Hematopoietic multipotent progenitor cell (in vitro differentiated cells): ENCODE measurements at regions not wholly inside any gene's neighbourhood (a gene's known extent, or its start where the extent isn't known, plus 50 kb on each side); places are given as distances from the start of the nearest gene placed in this dataset.
"Not testable (repeated sequence)": the region's sequence is repeated elsewhere in the genome, so short reads cannot be mapped to it uniquely, and the experiment has no call there.

Source experiments
- DNase-seq, 3 donors: peaks; one replicate each; pipeline ENCODE4 v3.0.0-alpha.2; 2011 to 2015; ENCODE audit warnings: low read depth in 2 of 3, low spot score in 2 of 3

- DNase-seq = peak in 2 of 3 donors; percentile 14 to 32
These were observed 1028.5 kb downstream of the NR2F1-AS1 start for GRCh38 chr5:92552206-92553160.

DNA sequence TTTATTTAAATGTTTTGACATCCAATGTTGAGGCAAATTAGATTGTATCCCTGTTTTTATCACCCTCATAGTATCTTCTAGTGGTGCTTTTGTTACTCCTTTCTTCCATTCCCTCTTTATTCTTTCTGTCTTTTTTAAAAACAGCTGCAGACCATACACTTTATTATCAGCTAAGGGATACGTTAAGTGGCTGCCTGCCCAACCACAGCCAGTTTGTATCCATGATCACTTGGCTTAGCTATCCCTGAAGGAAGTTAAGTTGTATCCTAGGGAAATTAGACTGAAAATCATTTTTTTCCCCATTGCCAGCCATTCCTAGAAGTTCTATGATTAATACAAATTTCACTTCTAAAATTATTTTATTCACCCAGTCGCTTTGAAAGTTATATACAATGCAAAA is 1032.7 kb downstream of the NR2F1-AS1 start:
- DNase-seq = no peak

- no peak for DNase-seq
These were observed 1036.4 kb downstream of the NR2F1-AS1 start for GRCh38 chr5:92544596-92544995.

DNA sequence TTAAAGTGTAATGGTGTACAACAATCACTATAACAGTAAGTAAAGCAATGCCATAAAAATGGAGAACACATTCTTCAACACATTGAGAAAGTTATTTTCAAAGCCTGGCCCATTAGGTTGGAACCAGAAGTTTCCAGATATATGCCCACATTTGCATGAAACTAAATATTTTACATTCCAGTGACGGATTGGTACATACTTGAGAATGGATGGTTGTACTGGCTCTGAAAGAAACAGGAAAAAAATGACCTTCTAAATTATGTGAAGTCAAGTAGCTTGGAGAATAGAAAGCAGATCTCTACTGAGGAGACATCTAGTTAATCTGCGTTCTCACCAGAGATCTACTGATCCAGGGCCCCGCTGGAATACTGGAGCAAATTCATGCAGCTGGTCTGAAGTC is 1037.0 kb downstream of the NR2F1-AS1 start:
- DNase-seq = no peak

GRCh38 chr5:92543201-92543600 is 1037.8 kb downstream of the NR2F1-AS1 start:
- DNase-seq = no peak

GRCh38 chr5:92542017-92542416 is 1039.0 kb downstream of the NR2F1-AS1 start:
- DNase-seq = not testable (repeated sequence)

DNA sequence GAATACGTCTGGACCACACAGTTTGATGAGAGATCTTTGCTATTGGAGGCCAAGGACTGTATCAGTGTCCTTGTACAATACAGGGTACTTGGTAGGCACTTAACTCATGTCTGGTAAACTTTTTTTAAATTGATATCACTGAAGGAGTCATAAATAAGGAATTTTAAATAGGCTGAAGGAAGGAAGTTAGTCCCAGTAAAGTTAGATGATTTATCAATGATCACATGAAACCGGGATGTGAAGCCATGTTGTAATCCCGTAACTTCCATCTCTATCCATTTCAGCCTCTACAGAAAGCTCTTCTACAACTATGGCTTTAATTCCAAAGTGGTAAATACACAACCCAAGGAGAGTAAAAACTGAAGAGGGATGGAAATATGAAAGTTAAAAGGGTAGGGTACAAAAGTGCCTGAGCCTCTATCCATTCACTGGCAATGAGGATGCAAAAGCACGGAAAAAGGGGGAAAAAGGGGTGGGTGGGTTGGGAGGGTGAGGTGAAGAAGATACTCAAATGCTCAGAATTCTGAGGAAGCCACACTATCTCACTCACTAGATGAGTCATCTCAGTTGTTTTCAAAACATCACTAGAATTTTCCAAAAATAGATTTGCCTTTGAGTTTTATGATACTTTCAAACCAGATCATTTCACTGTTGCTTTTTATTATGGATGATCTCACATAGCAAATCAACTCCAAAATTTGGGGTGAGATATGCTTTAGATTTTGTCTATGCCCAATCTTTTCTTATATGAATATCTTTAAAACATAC is 1053.5 kb downstream of the NR2F1-AS1 start:
- DNase-seq = no peak

- no peak for DNase-seq
These were observed 1055.9 kb downstream of the NR2F1-AS1 start for GRCh38 chr5:92525131-92525530.

- DNase-seq = no peak
These were observed 1061.0 kb downstream of the NR2F1-AS1 start for GRCh38 chr5:92519811-92520632.

DNA sequence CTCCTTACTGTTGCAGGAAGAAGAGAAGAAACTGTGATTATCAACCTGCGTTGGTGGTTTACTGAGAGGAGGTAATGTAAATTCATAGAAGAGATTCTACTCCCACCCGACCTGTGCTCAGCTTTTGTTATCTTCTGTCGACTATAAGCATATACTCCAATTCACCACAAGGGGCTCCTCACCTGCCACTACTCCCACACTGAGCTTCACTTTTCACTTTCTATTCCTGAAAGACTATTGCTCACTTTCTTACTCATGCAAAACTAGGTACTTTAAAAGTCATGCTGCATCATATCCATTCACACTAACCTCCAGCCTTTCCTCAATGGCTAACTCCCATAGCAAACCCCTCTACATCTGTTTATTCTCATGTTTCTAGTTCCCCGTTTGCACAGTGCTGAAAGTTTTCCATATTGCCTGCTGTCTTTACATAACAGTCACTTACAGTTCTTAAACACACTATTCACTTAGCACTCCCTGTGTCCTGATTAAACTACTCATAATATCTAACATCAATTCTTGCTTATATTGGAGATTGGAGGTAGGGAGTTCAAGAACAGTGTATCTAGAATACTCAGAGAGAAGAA is 1062.6 kb downstream of the NR2F1-AS1 start:
- DNase-seq = peak in 1 of 3 donors; percentile 10

DNA sequence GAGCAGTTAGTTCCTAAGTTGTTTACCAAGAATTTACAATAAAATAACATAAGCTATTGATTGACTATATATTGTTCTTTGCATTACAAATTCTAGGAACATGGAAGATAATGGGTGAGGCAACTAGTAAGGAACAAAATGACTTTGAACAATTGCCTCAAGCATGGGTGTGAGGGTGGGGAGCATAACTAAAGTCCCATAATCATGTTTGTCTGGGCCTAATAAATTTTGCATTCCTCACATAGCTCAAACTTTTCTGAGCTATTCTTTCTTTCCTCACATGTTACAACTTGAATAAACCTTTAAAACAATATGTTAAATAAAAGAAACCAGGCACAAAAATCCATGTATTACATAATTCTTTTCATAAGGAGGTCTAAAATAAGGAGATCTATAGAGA is 1066.1 kb downstream of the NR2F1-AS1 start:
- no peak for DNase-seq

DNA sequence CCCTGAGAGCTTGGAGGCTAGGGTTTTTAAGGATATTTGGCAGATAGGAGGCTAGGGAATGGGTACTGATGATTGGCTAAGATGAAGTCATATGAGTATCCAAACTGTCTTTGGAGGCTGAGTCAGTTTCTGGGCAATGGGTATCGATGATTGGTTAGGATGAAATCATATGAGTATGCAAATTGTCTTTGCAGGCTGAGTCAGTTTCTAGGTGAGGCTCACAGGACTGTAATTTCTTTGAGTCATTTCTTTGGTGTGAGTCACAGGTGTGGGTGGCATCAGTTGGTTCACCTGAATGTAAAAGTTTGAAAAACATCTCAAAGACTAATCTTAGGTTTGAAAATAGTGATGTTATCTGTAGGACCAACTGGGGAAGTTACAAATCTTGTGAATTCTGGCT is 1068.0 kb downstream of the NR2F1-AS1 start:
- DNase-seq = no peak

DNA sequence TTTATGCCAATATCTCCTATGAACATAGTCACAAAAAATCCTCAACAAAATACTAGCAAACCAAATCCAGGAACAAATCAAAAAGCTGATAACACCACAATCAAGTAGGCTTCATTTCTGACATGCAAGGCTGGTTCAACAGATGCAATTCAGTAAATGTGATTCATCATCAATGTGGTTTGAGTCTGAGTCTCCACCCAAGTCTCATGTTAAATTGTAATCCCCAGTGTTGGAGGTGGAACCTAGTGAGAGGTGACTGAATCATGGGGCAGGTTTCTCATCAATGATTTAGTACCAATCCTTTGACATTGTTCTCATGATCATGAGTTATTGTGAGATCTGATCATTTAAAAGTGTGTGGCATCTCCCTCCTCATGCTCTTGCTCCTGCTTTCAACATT is 1072.7 kb downstream of the NR2F1-AS1 start:
- DNase-seq = no peak

- peak in 1 of 3 donors; percentile 5 for DNase-seq
These were observed 1075.1 kb downstream of the NR2F1-AS1 start for GRCh38 chr5:92505925-92506324.

DNA sequence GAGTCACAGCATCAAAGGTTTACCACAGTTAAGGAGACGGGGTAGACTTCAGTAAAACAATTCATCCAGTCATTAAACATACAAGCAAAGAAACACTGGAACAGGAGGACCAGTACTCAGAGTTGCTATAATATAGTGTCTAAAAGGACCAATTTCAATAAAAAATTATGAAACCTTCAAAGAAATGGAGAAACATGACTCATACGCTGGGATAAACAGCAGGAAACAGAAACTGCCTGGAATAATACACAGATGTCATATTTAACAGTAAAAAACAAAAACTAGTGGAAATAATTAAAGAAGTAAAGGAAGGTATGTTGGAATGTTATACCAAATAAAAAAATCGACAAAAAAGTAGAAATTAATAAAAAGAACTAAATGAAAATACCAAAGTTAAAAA is 1075.9 kb downstream of the NR2F1-AS1 start:
- no peak for DNase-seq

DNA sequence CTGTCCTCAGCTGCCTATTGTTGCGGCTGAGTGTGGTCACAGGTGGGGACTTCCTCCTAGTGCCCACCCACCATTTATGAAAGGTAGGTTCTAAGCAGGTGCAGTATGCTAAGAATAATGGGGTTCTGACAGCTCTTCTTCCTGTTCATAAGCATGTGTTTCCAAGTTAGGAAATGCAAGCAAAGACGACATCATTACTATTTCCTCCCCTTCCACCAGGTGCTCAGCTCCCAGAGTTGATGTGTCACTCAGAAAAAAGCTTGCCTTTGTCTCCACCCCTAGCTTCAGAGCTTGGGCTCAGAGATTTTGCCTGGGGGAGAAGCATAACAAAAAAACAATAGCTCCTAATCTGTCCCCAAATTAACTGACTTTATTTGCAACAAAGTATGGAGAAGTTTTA is 1076.7 kb downstream of the NR2F1-AS1 start:
- DNase-seq = no peak

- DNase-seq = no peak
These were observed 1080.3 kb downstream of the NR2F1-AS1 start for GRCh38 chr5:92500752-92501151.

- no peak for DNase-seq
These were observed 1084.5 kb downstream of the NR2F1-AS1 start for GRCh38 chr5:92496545-92496944.

- no peak for DNase-seq
These were observed 1086.5 kb downstream of the NR2F1-AS1 start for GRCh38 chr5:92494508-92494907.

DNA sequence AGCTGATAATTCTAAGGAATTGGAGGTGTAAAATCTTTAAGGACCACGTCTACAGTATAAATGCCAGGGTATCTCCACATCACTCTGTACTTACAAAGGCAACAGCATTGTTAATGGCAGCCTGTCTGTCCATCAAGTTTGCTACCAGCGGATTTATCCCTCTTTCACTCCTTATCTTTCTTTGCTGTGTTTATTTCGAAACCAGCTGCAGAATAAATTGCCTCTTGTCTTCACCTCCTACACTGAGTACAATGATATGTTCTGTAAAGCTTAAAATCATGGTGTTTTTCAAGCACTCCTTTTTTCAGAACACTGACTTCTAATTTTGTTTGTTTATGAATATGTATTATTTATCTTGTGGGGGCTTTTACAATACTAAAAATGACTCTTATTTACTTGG is 1088.1 kb downstream of the NR2F1-AS1 start:
- DNase-seq = no peak
